ENCODE measurements at regions not wholly inside any gene's neighbourhood (a gene's known extent, or its start where the extent isn't known, plus 50 kb on each side); places are given as distances from the start of the nearest gene placed in this dataset.

- Histone ChIP-seq H3K27ac (replicated peaks) (no peak overlapping the region), H3K27me3 (ENCODE audit: insufficient read depth, poor library complexity, severe bottlenecking) (no peaks in the 10 kb centered on the region), H3K4me3 (replicated peaks; ENCODE audit: insufficient read depth, low read length) (no peak overlapping the region)
- DNase-seq (ENCODE audit: low read depth in 1 of 2, low spot score in 1 of 2), result no peak
- TF ChIP-seq GABPA (IDR thresholded peaks at IDR 0.05; ENCODE audit: low read depth) (no peak), POLR2AphosphoS5 (IDR thresholded peaks at IDR 0.05; ENCODE audit: low read depth) (no peak), SPI1 (IDR thresholded peaks at IDR 0.05; ENCODE audit: borderline replicate concordance, low read depth) (no peak)
- TF ChIP-seq, protein P1, sequence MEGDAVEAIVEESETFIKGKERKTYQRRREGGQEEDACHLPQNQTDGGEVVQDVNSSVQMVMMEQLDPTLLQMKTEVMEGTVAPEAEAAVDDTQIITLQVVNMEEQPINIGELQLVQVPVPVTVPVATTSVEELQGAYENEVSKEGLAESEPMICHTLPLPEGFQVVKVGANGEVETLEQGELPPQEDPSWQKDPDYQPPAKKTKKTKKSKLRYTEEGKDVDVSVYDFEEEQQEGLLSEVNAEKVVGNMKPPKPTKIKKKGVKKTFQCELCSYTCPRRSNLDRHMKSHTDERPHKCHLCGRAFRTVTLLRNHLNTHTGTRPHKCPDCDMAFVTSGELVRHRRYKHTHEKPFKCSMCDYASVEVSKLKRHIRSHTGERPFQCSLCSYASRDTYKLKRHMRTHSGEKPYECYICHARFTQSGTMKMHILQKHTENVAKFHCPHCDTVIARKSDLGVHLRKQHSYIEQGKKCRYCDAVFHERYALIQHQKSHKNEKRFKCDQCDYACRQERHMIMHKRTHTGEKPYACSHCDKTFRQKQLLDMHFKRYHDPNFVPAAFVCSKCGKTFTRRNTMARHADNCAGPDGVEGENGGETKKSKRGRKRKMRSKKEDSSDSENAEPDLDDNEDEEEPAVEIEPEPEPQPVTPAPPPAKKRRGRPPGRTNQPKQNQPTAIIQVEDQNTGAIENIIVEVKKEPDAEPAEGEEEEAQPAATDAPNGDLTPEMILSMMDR (IDR thresholded peaks at IDR 0.05; ENCODE audit: insufficient read depth, low read length), result no peak
- TF ChIP-seq, protein P2, sequence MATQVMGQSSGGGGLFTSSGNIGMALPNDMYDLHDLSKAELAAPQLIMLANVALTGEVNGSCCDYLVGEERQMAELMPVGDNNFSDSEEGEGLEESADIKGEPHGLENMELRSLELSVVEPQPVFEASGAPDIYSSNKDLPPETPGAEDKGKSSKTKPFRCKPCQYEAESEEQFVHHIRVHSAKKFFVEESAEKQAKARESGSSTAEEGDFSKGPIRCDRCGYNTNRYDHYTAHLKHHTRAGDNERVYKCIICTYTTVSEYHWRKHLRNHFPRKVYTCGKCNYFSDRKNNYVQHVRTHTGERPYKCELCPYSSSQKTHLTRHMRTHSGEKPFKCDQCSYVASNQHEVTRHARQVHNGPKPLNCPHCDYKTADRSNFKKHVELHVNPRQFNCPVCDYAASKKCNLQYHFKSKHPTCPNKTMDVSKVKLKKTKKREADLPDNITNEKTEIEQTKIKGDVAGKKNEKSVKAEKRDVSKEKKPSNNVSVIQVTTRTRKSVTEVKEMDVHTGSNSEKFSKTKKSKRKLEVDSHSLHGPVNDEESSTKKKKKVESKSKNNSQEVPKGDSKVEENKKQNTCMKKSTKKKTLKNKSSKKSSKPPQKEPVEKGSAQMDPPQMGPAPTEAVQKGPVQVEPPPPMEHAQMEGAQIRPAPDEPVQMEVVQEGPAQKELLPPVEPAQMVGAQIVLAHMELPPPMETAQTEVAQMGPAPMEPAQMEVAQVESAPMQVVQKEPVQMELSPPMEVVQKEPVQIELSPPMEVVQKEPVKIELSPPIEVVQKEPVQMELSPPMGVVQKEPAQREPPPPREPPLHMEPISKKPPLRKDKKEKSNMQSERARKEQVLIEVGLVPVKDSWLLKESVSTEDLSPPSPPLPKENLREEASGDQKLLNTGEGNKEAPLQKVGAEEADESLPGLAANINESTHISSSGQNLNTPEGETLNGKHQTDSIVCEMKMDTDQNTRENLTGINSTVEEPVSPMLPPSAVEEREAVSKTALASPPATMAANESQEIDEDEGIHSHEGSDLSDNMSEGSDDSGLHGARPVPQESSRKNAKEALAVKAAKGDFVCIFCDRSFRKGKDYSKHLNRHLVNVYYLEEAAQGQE (IDR thresholded peaks at IDR 0.05; ENCODE audit: insufficient replicate concordance, low read depth), result no peak
Measured at GRCh38 chr18:2035056-2035455, 536.2 kb downstream of the METTL4 start.

DNA sequence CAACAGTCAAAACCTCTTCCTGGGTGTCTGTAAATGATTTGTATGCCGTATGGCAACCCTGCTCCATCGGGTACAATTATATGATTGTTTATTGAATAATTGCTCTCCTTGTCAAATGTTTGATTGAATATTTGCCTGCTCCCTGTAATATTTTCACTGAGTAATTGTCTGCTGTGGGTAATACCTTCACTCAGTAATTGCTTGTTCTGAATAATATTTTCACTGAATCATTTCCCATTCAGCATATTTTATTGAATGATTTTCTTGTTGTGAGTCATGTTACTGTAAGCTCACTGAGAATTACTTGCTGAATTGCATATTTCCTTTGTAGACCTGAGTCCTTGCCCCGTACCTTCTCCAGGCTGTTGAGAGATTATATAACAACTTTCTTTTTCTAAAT lies 535.2 kb downstream of the METTL4 start:
- DNase-seq (ENCODE audit: low read depth in 1 of 2, low spot score in 1 of 2), result no peak

GRCh38 chr18:2040279-2040678 lies 531.0 kb downstream of the METTL4 start:
- TF ChIP-seq GABPA (IDR thresholded peaks at IDR 0.05; ENCODE audit: low read depth) (no peak), SPI1 (IDR thresholded peaks at IDR 0.05; ENCODE audit: borderline replicate concordance, low read depth) (no peak), POLR2AphosphoS5 (IDR thresholded peaks at IDR 0.05; ENCODE audit: low read depth) (no peak)
- TF ChIP-seq, protein P1 (IDR thresholded peaks at IDR 0.05; ENCODE audit: insufficient read depth, low read length), result no peak
- TF ChIP-seq, protein P2 (IDR thresholded peaks at IDR 0.05; ENCODE audit: insufficient replicate concordance, low read depth), result no peak
- no peak for DNase-seq (ENCODE audit: low read depth in 1 of 2, low spot score in 1 of 2)
- Histone ChIP-seq H3K4me3 (replicated peaks; ENCODE audit: insufficient read depth, low read length) (no peak overlapping the region), H3K27me3 (ENCODE audit: insufficient read depth, poor library complexity, severe bottlenecking) (no peaks in the 10 kb centered on the region), H3K27ac (replicated peaks) (no peak overlapping the region)

More for the DNA sequence above, 535.2 kb downstream of the METTL4 start:
- no peak for TF ChIP-seq SPI1 (IDR thresholded peaks at IDR 0.05; ENCODE audit: borderline replicate concordance, low read depth)
- no peak for TF ChIP-seq GABPA (IDR thresholded peaks at IDR 0.05; ENCODE audit: low read depth)
- TF ChIP-seq, protein P2 (IDR thresholded peaks at IDR 0.05; ENCODE audit: insufficient replicate concordance, low read depth), result no peak
- Histone ChIP-seq H3K4me3 (replicated peaks; ENCODE audit: insufficient read depth, low read length) (no peak overlapping the region), H3K27me3 (ENCODE audit: insufficient read depth, poor library complexity, severe bottlenecking) (no peaks in the 10 kb centered on the region), H3K27ac (replicated peaks) (no peak overlapping the region)

Data from HL-60 (cell line).